Panc1 (cell line): ENCODE measurements at regions not wholly inside any gene's neighbourhood (a gene's known extent, or its start where the extent isn't known, plus 50 kb on each side); places are given as distances from the start of the nearest gene placed in this dataset.

Experiments
- ATAC-seq: fragments of 200-7000 bp; cut with Tn5 transposase; 2 replicates; pipeline ENCODE4 v1.9.1; 2020; ENCODE audit warnings: mild to moderate bottlenecking, moderate library complexity
- BruUV-seq: library from RNA; stranded (reverse); fragments of 400-500 nt; replicated peaks from 2 replicates; lab custom pipeline; 2021; lab: Mats Ljungman, UMichigan
- CTCF ChIA-PET: fragments of 300-600 bp; sonication (Branson Sonifier 250); formaldehyde crosslinking; loops from one replicate; lab custom pipeline; 2022; ENCODE audit warnings: antibody characterized with exemption; lab: Charles Lee
- POLR2A ChIA-PET: fragments of 300-600 bp; sonication (Branson Sonifier 250); formaldehyde crosslinking; loops from one replicate; lab custom pipeline; 2022; ENCODE audit warnings: antibody characterized with exemption; lab: Charles Lee
- DNase-seq: peaks from one replicate; pipeline ENCODE4 v3.0.0-alpha.2; 2010; ENCODE audit warnings: low read depth, low spot score
- H3K27ac ChIP-seq: 2 replicates; pipeline ENCODE4 v1.5.1; 2011; ENCODE audit warnings: mild to moderate bottlenecking, low read length, inconsistent platforms
- H3K27me3 ChIP-seq: fragments of 200-500 bp; sonication (Bioruptor generic); 2 replicates; pipeline ENCODE4 v1.6.0; 2014; ENCODE audit warnings: low read length, inconsistent platforms; ENCODE audit not compliant: control insufficient read depth, insufficient read depth
- H3K36me3 ChIP-seq: fragments of 200-500 bp; sonication (Bioruptor generic); 2 replicates; pipeline ENCODE4 v1.5.1; 2014; ENCODE audit warnings: inconsistent platforms, mild to moderate bottlenecking, low read length, moderate library complexity; ENCODE audit not compliant: control insufficient read depth, insufficient read depth
- H3K4me1 ChIP-seq: 2 replicates; pipeline ENCODE4 v1.5.1; 2011; ENCODE audit warnings: inconsistent platforms, mild to moderate bottlenecking, low read length, moderate library complexity; ENCODE audit not compliant: control insufficient read depth, insufficient read depth
- H3K4me3 ChIP-seq, 2 experiments: 2 replicates each; pipeline ENCODE4 v1.5.1; 2011 to 2012; ENCODE audit warnings: low read depth in 2 of 2, low read length in 2 of 2, mild to moderate bottlenecking in 2 of 2, inconsistent platforms in 1 of 2, moderate library complexity in 1 of 2
- H3K9me3 ChIP-seq: fragments of 200-500 bp; sonication (Bioruptor generic); 2 replicates; pipeline ENCODE4 v1.5.1; 2014; ENCODE audit warnings: low read depth, mild to moderate bottlenecking, inconsistent platforms, low read length, moderate library complexity; ENCODE audit not compliant: control insufficient read depth, insufficient read depth
- CTCF ChIP-seq: fragments of 450-650 bp; IDR thresholded peaks from 2 replicates; pipeline ENCODE4 v1.5.1; 2017; ENCODE audit warnings: mild to moderate bottlenecking
- POLR2AphosphoS5 ChIP-seq: IDR thresholded peaks from 2 replicates; pipeline ENCODE4 v1.6.1; 2012; ENCODE audit warnings: mild to moderate bottlenecking, low read depth, low read length, moderate library complexity
- REST ChIP-seq, 2 experiments: IDR thresholded peaks; 2 replicates each; pipeline ENCODE4 v1.6.1; 2011 to 2012; ENCODE audit warnings: low read depth in 2 of 2, control low read depth in 1 of 2, low read length in 1 of 2, mild to moderate bottlenecking in 1 of 2, moderate library complexity in 1 of 2; ENCODE audit not compliant: insufficient read depth in 1 of 2
- SIN3A ChIP-seq: IDR thresholded peaks from 2 replicates; pipeline ENCODE4 v1.6.1; 2012; ENCODE audit warnings: low read depth, mild to moderate bottlenecking, low read length, moderate library complexity, borderline replicate concordance; ENCODE audit not compliant: insufficient read depth
- TCF7L2 ChIP-seq: IDR thresholded peaks from 2 replicates; pipeline ENCODE4 v1.6.1; 2011; ENCODE audit warnings: mild to moderate bottlenecking, low read depth, low read length, inconsistent platforms
- in situ Hi-C: cut with HindIII; loops from 2 replicates; pipeline ENCODE4 v1.10.0; 2016; ENCODE audit warnings: low sequenced_read_pairs, low pct_unique_long_range_greater_than_20kb
- intact Hi-C: fragments of 100-400 bp; cut with micrococcal nuclease; formaldehyde crosslinking; loops from one replicate; pipeline ENCODE4 v1.10.0; 2022; ENCODE audit not compliant: unreplicated experiment

DNA sequence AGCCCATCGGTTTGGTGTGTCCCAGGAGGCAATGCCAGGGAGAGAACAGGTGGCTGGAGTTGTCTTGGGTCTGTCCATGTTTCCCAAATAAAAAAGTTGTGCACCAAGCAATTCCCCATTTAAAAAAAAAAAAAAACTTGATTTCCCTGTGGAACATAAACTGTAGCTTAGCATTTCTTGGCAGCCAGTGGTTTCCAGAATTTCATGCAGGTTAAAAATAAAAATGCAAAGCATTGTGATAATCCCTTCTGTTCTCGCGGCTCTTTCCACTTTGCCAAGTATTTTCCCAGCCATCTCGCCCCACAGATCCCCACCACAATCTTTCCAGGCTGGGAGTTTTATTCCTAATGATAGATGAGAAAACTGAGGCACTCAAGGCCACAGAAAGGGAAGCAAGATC is 51.4 kb upstream of the MSX1 start:
- ChIA-PET POLR2A (no interaction called here), CTCF (no interaction called here)
- DNase-seq (no peak), ATAC-seq (no peak)
- Histone ChIP-seq H3K27me3 (no peaks in the 10 kb centered on the region; the same call in 1 of the 2 replicates), H3K9me3 (no peaks in the 10 kb centered on the region), H3K4me3 (no peak overlapping the region), H3K4me1 (no peaks in the 10 kb centered on the region), H3K27ac (no peak overlapping the region), H3K36me3 (no peaks in the 10 kb centered on the region)
- intact Hi-C loops (no loop called here), in situ Hi-C loops (no loop called here)
- no TSS peak for BruUV-seq
- TF ChIP-seq POLR2AphosphoS5 (no peak), CTCF (no peak), TCF7L2 (no peak), SIN3A (no peak), REST (IDR thresholded peaks at IDR 0.05; ENCODE audit: insufficient read depth in 1 of 2, low read depth in 2 of 2, low read length in 1 of 2) (no peak)

DNA sequence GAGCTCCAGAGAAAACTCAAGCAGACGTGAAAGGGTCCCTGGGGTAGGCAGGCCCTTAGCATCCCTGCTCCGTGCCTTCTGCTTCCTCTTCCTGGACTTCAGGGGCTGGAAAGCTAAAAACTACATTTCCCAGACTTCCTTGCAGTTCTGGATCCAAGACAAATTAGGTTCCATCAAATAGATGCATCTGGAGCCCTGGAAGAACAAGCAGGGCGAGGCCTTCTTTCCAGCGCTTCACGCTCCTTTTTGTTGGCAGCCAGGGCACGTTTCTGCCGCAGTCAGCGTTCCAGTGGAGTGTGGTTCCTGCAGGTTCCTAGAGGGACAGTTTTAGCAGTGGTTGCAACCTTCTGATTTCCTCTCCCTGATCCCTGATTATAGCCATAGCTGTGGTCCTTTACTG is 53.6 kb upstream of the MSX1 start:
- ATAC-seq (no peak), DNase-seq (no peak)
- Histone ChIP-seq H3K4me1 (no peaks in the 10 kb centered on the region), H3K27me3 (no peaks in the 10 kb centered on the region), H3K36me3 (no peaks in the 10 kb centered on the region), H3K27ac (no peak overlapping the region), H3K4me3 (no peak overlapping the region), H3K9me3 (no peaks in the 10 kb centered on the region)
- intact Hi-C loops = no loop called here
- CTCF ChIA-PET = no interaction called here
- no peak for TF ChIP-seq TCF7L2
- TF ChIP-seq POLR2AphosphoS5 = no peak
- no peak for TF ChIP-seq REST (IDR thresholded peaks at IDR 0.05; ENCODE audit: insufficient read depth in 1 of 2, low read depth in 2 of 2, low read length in 1 of 2)
- no peak for TF ChIP-seq SIN3A
- no peak for TF ChIP-seq CTCF
- in situ Hi-C loops = no loop called here
- POLR2A ChIA-PET = no interaction called here
- no TSS peak for BruUV-seq
